ENCODE measurements at regions not wholly inside any gene's neighbourhood (a gene's known extent, or its start where the extent isn't known, plus 50 kb on each side); places are given as distances from the start of the nearest gene placed in this dataset.
"Not testable (repeated sequence)": the region's sequence is repeated elsewhere in the genome, so short reads cannot be mapped to it uniquely, and the experiment has no call there.

DNA sequence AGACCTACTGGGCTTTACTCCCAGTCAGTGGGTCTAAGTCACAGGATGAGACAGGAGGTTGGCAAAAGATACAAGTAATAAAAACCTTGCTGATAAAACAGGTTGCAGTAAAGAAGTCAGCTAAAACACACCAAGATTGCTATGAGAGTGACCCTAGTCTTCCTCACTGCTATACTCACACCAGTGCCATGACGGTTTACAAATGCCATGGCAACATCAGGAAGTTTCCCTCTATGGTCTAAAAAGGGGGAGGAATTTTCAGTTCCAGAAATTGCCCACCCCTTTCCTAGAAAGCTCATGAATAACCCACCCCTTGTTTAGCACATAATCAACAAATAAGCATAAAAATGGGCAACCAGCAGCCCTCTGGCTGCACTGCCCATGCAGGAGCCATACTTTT lies 966.7 kb upstream of the ROBO1 start:
- TF ChIP-seq ZFX (IDR thresholded peaks at IDR 0.05), result no peak
- TF ChIP-seq, protein P1, sequence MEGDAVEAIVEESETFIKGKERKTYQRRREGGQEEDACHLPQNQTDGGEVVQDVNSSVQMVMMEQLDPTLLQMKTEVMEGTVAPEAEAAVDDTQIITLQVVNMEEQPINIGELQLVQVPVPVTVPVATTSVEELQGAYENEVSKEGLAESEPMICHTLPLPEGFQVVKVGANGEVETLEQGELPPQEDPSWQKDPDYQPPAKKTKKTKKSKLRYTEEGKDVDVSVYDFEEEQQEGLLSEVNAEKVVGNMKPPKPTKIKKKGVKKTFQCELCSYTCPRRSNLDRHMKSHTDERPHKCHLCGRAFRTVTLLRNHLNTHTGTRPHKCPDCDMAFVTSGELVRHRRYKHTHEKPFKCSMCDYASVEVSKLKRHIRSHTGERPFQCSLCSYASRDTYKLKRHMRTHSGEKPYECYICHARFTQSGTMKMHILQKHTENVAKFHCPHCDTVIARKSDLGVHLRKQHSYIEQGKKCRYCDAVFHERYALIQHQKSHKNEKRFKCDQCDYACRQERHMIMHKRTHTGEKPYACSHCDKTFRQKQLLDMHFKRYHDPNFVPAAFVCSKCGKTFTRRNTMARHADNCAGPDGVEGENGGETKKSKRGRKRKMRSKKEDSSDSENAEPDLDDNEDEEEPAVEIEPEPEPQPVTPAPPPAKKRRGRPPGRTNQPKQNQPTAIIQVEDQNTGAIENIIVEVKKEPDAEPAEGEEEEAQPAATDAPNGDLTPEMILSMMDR (conservative IDR thresholded peaks at IDR 0.05), result no peak
- H3K27ac ChIP-seq, result no peak overlapping the region

DNA sequence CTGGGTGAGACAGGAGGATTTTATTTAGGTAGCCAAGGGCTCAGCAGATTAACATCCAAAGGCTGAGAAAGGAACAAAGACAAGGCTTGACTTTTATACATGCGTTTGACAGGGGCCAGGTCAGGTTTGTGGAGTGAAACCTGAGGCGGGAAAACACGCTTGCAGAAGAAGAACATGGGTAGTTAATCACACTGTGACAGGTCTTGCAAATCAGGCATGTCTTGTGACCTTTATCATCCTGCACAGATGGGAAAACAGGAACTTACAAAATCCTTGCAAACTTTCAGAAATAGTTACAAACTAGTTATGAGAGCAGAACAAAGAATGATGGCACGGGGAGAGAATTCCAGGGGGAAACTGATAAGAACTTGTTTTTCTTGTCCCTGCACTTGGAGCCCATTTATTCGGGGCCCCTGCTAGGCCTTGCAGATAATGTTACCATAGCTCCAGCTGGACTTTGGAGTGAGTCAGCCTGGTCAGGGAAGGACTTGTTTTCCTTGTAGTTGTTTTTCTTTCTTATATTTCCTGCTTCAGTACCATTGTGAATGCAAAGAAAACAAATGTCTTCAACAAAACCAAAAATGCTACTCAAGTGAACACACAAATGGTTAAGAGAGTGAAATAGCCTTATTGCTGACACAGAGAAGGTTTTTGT lies 965.9 kb upstream of the ROBO1 start:
- no peak overlapping the region for H3K27ac ChIP-seq

DNA sequence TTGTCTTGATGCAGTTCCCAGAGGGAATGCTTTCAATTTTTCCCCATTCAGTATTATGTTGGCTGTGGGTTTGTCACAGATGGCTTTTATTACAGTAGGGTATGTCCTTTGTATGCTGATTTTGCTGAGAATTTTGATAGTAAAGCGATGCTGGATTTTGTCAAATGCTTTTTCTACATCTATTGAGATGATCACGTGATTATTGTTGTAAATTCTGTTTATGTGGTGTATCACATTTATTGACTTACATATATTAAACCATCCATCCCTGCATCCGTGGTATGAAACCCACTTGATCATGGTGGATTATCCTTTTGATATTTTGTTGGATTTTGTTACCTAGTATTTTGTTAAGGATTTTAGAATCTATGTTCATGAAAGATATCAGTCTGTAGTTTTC lies 959.8 kb upstream of the ROBO1 start:
- not testable (repeated sequence) for H3K27ac ChIP-seq

More for the DNA sequence above, 965.9 kb upstream of the ROBO1 start:
- TF ChIP-seq ZFX (IDR thresholded peaks at IDR 0.05), result no peak
- TF ChIP-seq, protein P1 (conservative IDR thresholded peaks at IDR 0.05), result no peak

DNA sequence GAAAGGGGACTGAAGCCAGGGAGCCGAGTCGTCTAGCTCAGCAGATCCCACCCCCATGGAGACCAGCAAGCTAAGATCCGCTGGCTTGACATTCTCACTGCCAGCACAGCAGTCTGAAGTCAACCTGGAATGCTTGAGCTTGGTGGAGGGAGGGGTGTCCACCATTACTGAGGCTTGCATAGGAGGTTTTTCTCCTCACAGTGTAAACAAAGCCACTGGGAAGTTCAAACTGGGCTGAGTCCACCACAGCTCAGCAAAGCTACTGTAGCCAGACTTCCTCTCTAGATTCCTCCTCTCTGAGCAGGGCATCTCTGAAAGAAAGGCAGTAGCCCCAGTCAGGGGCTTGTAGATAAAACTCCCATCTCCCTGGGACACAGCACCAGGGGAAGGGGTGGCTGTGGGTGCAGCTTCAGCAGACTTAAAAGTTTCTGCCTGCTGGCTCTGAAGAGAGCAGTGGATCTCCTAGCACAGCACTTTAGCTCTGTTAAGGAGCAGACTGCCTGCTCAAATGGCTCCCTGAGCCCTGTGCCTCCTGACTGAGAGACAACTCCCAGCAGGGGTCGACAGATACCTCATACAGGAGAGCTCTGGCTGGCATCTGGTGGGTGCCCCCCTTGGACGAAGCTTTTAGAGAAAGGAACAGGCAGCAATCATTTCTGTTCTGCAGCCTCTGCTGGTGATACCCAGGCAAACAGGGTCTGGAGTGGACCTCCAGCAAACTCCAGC lies 942.0 kb upstream of the ROBO1 start:
- H3K27ac ChIP-seq, result not testable (repeated sequence)

DNA sequence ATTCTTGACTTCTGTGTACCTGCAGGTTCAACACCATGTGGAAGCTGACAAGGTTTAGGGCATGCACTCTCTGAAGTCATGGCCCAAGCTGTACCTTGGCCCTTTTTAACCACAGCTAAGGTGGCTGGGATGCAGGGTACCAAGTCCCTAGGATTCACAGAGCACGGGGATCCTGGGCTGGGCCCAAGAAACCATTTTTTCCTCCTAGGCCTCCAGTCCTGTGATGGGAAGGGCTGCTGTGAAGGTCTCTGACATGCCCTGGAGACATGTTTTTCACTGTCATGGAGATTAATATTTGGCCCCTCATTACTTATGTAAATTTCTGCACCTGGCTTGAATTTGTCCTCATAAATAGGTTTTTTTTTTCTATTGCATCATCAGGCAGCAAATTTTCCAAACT lies 937.5 kb upstream of the ROBO1 start:
- H3K27ac ChIP-seq, result no peak overlapping the region
- no peak for TF ChIP-seq ZFX (IDR thresholded peaks at IDR 0.05)
- TF ChIP-seq, protein P1 (conservative IDR thresholded peaks at IDR 0.05), result no peak

DNA sequence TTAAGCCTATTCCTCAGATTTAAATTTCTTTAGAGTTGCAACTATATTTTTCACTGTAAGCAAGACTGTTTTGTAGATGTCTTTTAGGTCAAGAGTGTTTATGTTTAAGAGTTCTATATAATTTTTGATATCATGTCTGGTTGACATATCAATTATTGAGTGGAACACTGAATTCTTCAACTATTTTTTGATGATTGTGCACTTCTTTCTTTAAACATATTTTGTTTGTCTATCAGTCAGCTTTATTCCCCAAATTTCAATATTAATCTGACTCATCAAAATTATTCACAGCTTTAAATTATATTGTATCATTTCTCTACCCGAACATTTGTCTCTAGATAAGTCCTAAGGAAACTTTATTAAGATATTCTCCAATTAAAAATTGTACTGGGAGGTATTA lies 933.6 kb upstream of the ROBO1 start:
- no peak for TF ChIP-seq ZFX (IDR thresholded peaks at IDR 0.05)
- no peak overlapping the region for H3K27ac ChIP-seq

DNA sequence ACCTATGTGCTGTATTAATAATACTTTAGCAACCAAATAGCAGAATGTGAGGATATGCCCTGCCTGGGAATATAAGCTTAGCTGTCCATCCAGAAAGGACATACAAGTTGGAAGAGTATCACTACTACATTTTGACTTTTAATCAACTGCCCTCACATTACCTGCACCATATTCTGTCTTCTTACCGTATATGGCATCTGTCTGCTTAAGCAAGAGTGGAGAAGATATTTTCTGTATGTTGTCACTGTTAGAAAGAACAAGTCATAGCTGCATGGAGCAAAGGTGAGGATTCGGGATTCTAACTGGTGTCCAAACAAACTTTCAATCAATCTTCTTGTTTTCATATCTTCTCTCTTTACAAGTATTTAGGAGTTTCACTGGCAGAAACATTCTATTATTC lies 929.5 kb upstream of the ROBO1 start:
- H3K27ac ChIP-seq, result no peak overlapping the region
- TF ChIP-seq, protein P1 (conservative IDR thresholded peaks at IDR 0.05), result no peak
- TF ChIP-seq ZFX (IDR thresholded peaks at IDR 0.05), result no peak

DNA sequence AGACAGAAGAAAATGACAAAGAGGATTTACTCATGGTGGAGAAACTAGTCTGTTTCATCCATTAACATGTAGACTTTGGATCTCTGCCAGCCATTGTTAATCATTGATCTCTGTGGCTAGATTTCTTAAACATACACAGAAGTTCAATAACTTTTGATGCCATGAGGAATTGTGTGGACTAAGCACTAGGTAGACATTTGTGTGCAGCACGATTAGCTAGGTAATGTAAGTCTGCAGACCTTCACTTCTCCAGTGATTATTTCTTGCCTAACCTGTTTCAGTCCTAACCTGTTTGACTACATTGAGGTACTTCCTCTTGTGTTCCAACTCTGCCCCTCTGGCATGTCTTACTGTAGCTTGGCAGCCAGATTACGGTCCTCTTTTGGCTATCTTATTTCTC lies 928.5 kb upstream of the ROBO1 start:
- TF ChIP-seq, protein P1 (conservative IDR thresholded peaks at IDR 0.05), result no peak
- no peak for TF ChIP-seq ZFX (IDR thresholded peaks at IDR 0.05)
- no peak overlapping the region for H3K27ac ChIP-seq

DNA sequence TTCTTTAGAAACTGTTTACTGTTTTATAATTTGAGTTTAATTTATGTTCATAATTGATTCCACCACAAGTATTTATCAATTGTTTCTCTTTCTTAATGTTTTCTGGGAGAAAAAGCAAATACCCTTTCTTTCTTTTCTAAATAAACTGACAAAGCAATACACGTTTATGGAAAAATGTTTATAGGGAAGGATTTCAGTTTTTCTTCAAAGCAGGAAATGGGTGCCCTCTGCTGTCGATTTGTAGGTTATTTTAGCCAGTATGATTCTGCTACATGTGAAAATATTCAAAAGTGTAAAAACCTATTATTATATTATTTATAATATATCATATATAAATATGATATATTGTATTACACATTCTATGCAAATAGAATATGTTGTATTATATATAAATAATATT lies 921.0 kb upstream of the ROBO1 start:
- H3K27ac ChIP-seq, result no peak overlapping the region
- TF ChIP-seq, protein P1 (conservative IDR thresholded peaks at IDR 0.05), result peak; percentile 43
- no peak for TF ChIP-seq ZFX (IDR thresholded peaks at IDR 0.05)
